ENCODE measurements at regions not wholly inside any gene's neighbourhood (a gene's known extent, or its start where the extent isn't known, plus 50 kb on each side); places are given as distances from the start of the nearest gene placed in this dataset.
"Not testable (repeated sequence)": the region's sequence is repeated elsewhere in the genome, so short reads cannot be mapped to it uniquely, and the experiment has no call there.

- DNase-seq, result no peak
These were observed 316.2 kb upstream of the PPP2R3A start for GRCh38 chr3:135649361-135649760.

- no peak for DNase-seq
These were observed 315.2 kb upstream of the PPP2R3A start for GRCh38 chr3:135650309-135650708.

GRCh38 chr3:135652388-135652787, 313.1 kb upstream of the PPP2R3A start:
- DNase-seq, result no peak

GRCh38 chr3:135655328-135655727, 310.2 kb upstream of the PPP2R3A start:
- DNase-seq, result no peak

- DNase-seq, result not testable (repeated sequence)
These were observed 307.1 kb upstream of the PPP2R3A start for GRCh38 chr3:135658451-135658850.

GRCh38 chr3:135667061-135667460, 298.5 kb upstream of the PPP2R3A start:
- DNase-seq, result no peak

GRCh38 chr3:135674508-135674907, 291.0 kb upstream of the PPP2R3A start:
- no peak for DNase-seq

- DNase-seq, result no peak
These were observed 287.1 kb upstream of the PPP2R3A start for GRCh38 chr3:135678386-135678785.

GRCh38 chr3:135688003-135688402, 277.5 kb upstream of the PPP2R3A start:
- no peak for DNase-seq

GRCh38 chr3:135690664-135691063, 274.9 kb upstream of the PPP2R3A start:
- DNase-seq, result no peak

- DNase-seq, result no peak
These were observed 274.3 kb upstream of the PPP2R3A start for GRCh38 chr3:135691240-135691639.

- DNase-seq, result no peak
These were observed 271.4 kb upstream of the PPP2R3A start for GRCh38 chr3:135694142-135694541.

- DNase-seq, result no peak
These were observed 265.8 kb upstream of the PPP2R3A start for GRCh38 chr3:135699741-135700140.

GRCh38 chr3:135706758-135707375, 258.7 kb upstream of the PPP2R3A start:
- DNase-seq, result peak; percentile 57

- no peak for DNase-seq
These were observed 246.1 kb upstream of the PPP2R3A start for GRCh38 chr3:135719449-135719848.

- no peak for DNase-seq
These were observed 237.4 kb upstream of the PPP2R3A start for GRCh38 chr3:135728007-135728721.

GRCh38 chr3:135731546-135731945, 234.0 kb upstream of the PPP2R3A start:
- DNase-seq, result no peak

GRCh38 chr3:135736740-135737139, 228.8 kb upstream of the PPP2R3A start:
- DNase-seq, result no peak

GRCh38 chr3:135739779-135740178, 225.7 kb upstream of the PPP2R3A start:
- no peak for DNase-seq

- DNase-seq, result no peak
These were observed 225.3 kb upstream of the PPP2R3A start for GRCh38 chr3:135740211-135740610.

GRCh38 chr3:135740751-135741150, 224.8 kb upstream of the PPP2R3A start:
- no peak for DNase-seq

- no peak for DNase-seq
These were observed 213.5 kb upstream of the PPP2R3A start for GRCh38 chr3:135751991-135752390.

GRCh38 chr3:135752851-135753250, 212.7 kb upstream of the PPP2R3A start:
- DNase-seq, result no peak

GRCh38 chr3:135753506-135753905, 212.0 kb upstream of the PPP2R3A start:
- DNase-seq, result no peak

All from NCI-H226 (cell line).